HUDEP-2 (cell line): ENCODE measurements at regions not wholly inside any gene's neighbourhood (a gene's known extent, or its start where the extent isn't known, plus 50 kb on each side); places are given as distances from the start of the nearest gene placed in this dataset.
A peak's percentile ranks its signal among the peaks of the same experiment; 100 is the strongest.
"Not testable (repeated sequence)": the region's sequence is repeated elsewhere in the genome, so short reads cannot be mapped to it uniquely, and the experiment has no call there.

ENCODE experiments used
- DNase-seq, 76 experiments: peaks; one replicate each; lab custom pipeline; 2025; ENCODE audit not compliant: unreplicated experiment in 76 of 76; lab: John Stamatoyannopoulos, UW

- no peak for DNase-seq
These were observed 149.7 kb downstream of the MREG start for GRCh38 chr2:215863687-215864086.

- DNase-seq: no peak
These were observed 151.0 kb downstream of the MREG start for GRCh38 chr2:215862351-215862771.

- peak in 36 of 76 experiments; percentile 1 to 68 (median 26) for DNase-seq
These were observed 151.6 kb downstream of the MREG start for GRCh38 chr2:215861607-215862350.

GRCh38 chr2:215856080-215856479 lies 157.3 kb downstream of the MREG start:
- DNase-seq: no peak

GRCh38 chr2:215855308-215855707 lies 158.0 kb downstream of the MREG start:
- DNase-seq: not testable (repeated sequence)

- DNase-seq: no peak
These were observed 159.3 kb downstream of the MREG start for GRCh38 chr2:215854008-215854407.

GRCh38 chr2:215851696-215852095 lies 161.7 kb downstream of the MREG start:
- no peak for DNase-seq

- no peak for DNase-seq
These were observed 162.3 kb downstream of the MREG start for GRCh38 chr2:215851082-215851481.

- no peak for DNase-seq
These were observed 163.0 kb downstream of the MREG start for GRCh38 chr2:215850380-215850779.

- no peak for DNase-seq
These were observed 163.6 kb downstream of the MREG start for GRCh38 chr2:215849771-215850170.

GRCh38 chr2:215848698-215849097 lies 164.7 kb downstream of the MREG start:
- no peak for DNase-seq

- DNase-seq: no peak
These were observed 165.2 kb downstream of the MREG start for GRCh38 chr2:215848146-215848545.

- no peak for DNase-seq
These were observed 165.6 kb downstream of the MREG start for GRCh38 chr2:215847718-215848117.

- DNase-seq: no peak
These were observed 166.3 kb downstream of the MREG start for GRCh38 chr2:215847056-215847455.

GRCh38 chr2:215845839-215846586 lies 167.3 kb downstream of the MREG start:
- no peak for DNase-seq

- no peak for DNase-seq
These were observed 169.8 kb downstream of the MREG start for GRCh38 chr2:215843579-215843978.

GRCh38 chr2:215841175-215841816 lies 172.1 kb downstream of the MREG start:
- DNase-seq: no peak

- DNase-seq: no peak
These were observed 173.5 kb downstream of the MREG start for GRCh38 chr2:215839816-215840215.

GRCh38 chr2:215839309-215839708 lies 174.0 kb downstream of the MREG start:
- no peak for DNase-seq

- DNase-seq: no peak
These were observed 176.5 kb downstream of the MREG start for GRCh38 chr2:215836881-215837280.

GRCh38 chr2:215835657-215836056 lies 177.7 kb downstream of the MREG start:
- no peak for DNase-seq

GRCh38 chr2:215835231-215835630 lies 178.1 kb downstream of the MREG start:
- no peak for DNase-seq
